Naive thymus-derived CD4-positive, alpha-beta T cell (primary cell): ENCODE measurements at regions not wholly inside any gene's neighbourhood (a gene's known extent, or its start where the extent isn't known, plus 50 kb on each side); places are given as distances from the start of the nearest gene placed in this dataset.

ENCODE experiments used
- ATAC-seq: fragments of 150-1000 bp; cut with Tn5 transposase; 2 replicates; pipeline ENCODE4 v1.10.0; 2021; ENCODE audit warnings: mild to moderate bottlenecking, moderate library complexity
- CTCF ChIA-PET: fragments of 350-600 bp; sonication (Branson Sonifier 250); formaldehyde crosslinking; loops from one replicate; lab custom pipeline; 2021; ENCODE audit warnings: antibody characterized with exemption; lab: Charles Lee
- POLR2A ChIA-PET: fragments of 350-600 bp; sonication (Branson Sonifier 250); formaldehyde crosslinking; loops from one replicate; lab custom pipeline; 2021; ENCODE audit warnings: antibody characterized with exemption, inconsistent platforms; lab: Charles Lee
- DNase-seq, 9 donors: peaks; one replicate each; pipeline versions ENCODE4 v3.0.0 to v3.0.0-alpha.2; 2020 to 2022; ENCODE audit warnings: mixed read lengths in 1 of 9
- H3K27ac ChIP-seq: one replicate; pipeline ENCODE4 v1.7.0; 2013; ENCODE audit warnings: mild to moderate bottlenecking, low read depth, low read length, moderate library complexity
- H3K27me3 ChIP-seq, 2 donors: one replicate each; pipeline ENCODE4 v1.7.0; 2013; ENCODE audit warnings: low read length in 2 of 2, mild to moderate bottlenecking in 2 of 2, moderate library complexity in 2 of 2; ENCODE audit not compliant: control insufficient read depth in 2 of 2, insufficient read depth in 2 of 2
- H3K36me3 ChIP-seq, 3 experiments: 1 replicate in 2 of 3; 2 replicates in 1 of 3; pipeline ENCODE4 v1.7.0; 2013; ENCODE audit warnings: low read length in 3 of 3, mild to moderate bottlenecking in 3 of 3, moderate library complexity in 1 of 3; ENCODE audit not compliant: insufficient read depth in 3 of 3, control insufficient read depth in 2 of 3
- H3K4me1 ChIP-seq, 2 donors: one replicate each; pipeline ENCODE4 v1.7.0; 2013; ENCODE audit warnings: low read length in 2 of 2, mild to moderate bottlenecking in 2 of 2, moderate library complexity in 1 of 2; ENCODE audit not compliant: control insufficient read depth in 2 of 2, insufficient read depth in 2 of 2
- H3K4me3 ChIP-seq: 2 replicates; pipeline ENCODE4 v1.7.0; 2013; ENCODE audit warnings: mild to moderate bottlenecking, low read length
- H3K9me3 ChIP-seq, 3 experiments: 1 replicate in 2 of 3; 2 replicates in 1 of 3; pipeline ENCODE4 v1.7.0; 2013; ENCODE audit warnings: low read length in 3 of 3; ENCODE audit not compliant: control insufficient read depth in 2 of 3
- H3K27ac Mint-ChIP-seq, 9 donors: one replicate each; pipeline ENCODE4 v1.8.0; 2020 to 2022; ENCODE audit warnings: mixed read lengths in 9 of 9, mild to moderate bottlenecking in 8 of 9, moderate library complexity in 5 of 9, inconsistent platforms in 2 of 9
- H3K27me3 Mint-ChIP-seq, 5 donors: one replicate each; pipeline ENCODE4 v1.8.0; 2021 to 2022; ENCODE audit warnings: mixed read lengths in 5 of 5, mild to moderate bottlenecking in 1 of 5
- H3K36me3 Mint-ChIP-seq, 5 donors: one replicate each; pipeline ENCODE4 v1.8.0; 2020 to 2022; ENCODE audit warnings: mixed read lengths in 5 of 5, mild to moderate bottlenecking in 3 of 5, inconsistent platforms in 1 of 5
- H3K4me1 Mint-ChIP-seq, 7 donors: one replicate each; pipeline ENCODE4 v1.8.0; 2020 to 2022; ENCODE audit warnings: mixed read lengths in 7 of 7, mild to moderate bottlenecking in 3 of 7, inconsistent platforms in 1 of 7
- H3K4me3 Mint-ChIP-seq, 10 donors: one replicate each; pipeline ENCODE4 v1.8.0; 2020 to 2022; ENCODE audit warnings: mild to moderate bottlenecking in 10 of 10, mixed read lengths in 10 of 10, moderate library complexity in 6 of 10, inconsistent platforms in 2 of 10
- H3K9me3 Mint-ChIP-seq, 11 donors: one replicate each; pipeline ENCODE4 v1.8.0; 2020 to 2022; ENCODE audit warnings: mixed read lengths in 11 of 11, mild to moderate bottlenecking in 4 of 11, inconsistent platforms in 1 of 11, moderate library complexity in 1 of 11
- intact Hi-C, 2 donors: fragments of 100-400 bp; cut with micrococcal nuclease; formaldehyde crosslinking; loops; one replicate each; pipeline ENCODE4 v1.15.1; 2023

DNA sequence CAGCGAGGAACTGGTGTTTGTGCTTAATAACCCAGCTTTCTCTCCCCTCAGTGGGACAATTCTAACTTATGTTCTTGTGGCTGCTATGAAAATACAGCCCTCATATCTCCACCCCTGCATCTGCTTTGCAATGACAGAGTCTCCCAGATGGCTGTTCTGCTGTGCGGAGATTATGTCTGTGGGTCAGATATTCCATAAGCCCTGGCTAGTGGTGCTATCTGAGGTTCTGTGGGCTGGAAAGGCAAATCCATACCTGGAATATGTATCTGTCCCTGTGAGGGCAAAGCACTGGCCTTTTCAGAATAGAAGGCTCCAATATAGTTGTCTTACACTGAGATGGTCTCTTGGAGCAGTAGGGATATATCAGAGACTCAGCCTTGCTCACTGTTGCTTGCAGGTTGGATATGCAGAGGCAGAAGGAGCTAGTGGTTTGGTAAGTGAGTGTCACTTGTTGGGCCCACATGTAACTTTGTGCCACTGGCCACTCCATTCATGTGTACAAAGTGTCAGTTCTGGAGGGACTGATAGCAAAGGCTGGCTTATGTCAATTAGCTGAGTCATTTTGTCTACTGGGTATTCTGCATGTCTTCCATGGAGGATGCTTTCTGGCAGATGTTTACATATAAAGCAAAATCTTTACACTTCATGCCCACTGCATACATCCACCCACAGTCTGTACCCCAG, 246.6 kb downstream of the FAM76B start:
- no peak overlapping the region for H3K4me3 Mint-ChIP-seq
- H3K27me3 ChIP-seq, result no peaks in the 10 kb centered on the region

DNA sequence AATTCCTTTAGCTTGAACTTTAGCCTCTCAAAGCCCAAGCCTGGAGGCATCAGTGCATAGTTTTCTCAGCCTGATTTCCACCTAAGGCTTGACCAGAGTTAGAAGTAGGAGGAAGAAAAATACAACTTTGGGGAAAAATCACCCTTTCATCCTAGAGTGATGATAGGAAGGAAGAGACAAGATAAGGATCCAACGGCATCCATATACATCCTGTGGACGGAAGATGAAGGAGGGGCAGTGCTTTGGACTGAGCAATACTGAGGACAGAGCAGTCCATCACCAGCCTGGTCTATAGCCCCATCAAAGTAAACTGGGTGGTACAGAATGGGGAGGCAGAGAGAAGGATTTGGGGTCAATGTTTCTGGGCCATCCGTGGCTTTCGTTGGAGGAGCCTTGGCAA, 247.9 kb downstream of the FAM76B start:
- ChIA-PET CTCF (no interaction called here), POLR2A (no interaction called here)
- peaks cover 0 to 5% of the 10 kb centered on the region in 2 donors for H3K4me1 ChIP-seq
- intact Hi-C loops, result no loop called here
- no peaks in the 10 kb centered on the region for H3K36me3 ChIP-seq
- no peak overlapping the region for H3K4me3 Mint-ChIP-seq
- ATAC-seq (no peak), DNase-seq (no peak)
- H3K9me3 ChIP-seq, result no peaks in the 10 kb centered on the region
- H3K9me3 Mint-ChIP-seq, result peaks cover 0 to 12% (median 0%) of the 10 kb centered on the region in 11 donors
- peak overlapping the region in 1 of 9 donors; percentile 31 for H3K27ac Mint-ChIP-seq
- no peak overlapping the region for H3K27ac ChIP-seq
- H3K4me3 ChIP-seq, result no peak overlapping the region
- peaks cover 5 to 18% (median 13%) of the 10 kb centered on the region in 7 donors for H3K4me1 Mint-ChIP-seq
- no peaks in the 10 kb centered on the region for H3K27me3 ChIP-seq
- no peaks in the 10 kb centered on the region for H3K27me3 Mint-ChIP-seq
- peaks cover 0 to 7% (median 0%) of the 10 kb centered on the region in 5 donors for H3K36me3 Mint-ChIP-seq

More for the DNA sequence above, 246.6 kb downstream of the FAM76B start:
- no peaks in the 10 kb centered on the region for H3K9me3 ChIP-seq
- Mint-ChIP-seq H3K36me3 (peaks cover 0 to 10% (median 0%) of the 10 kb centered on the region in 5 donors), H3K27ac (no peak overlapping the region), H3K9me3 (peaks cover 0 to 12% (median 0%) of the 10 kb centered on the region in 11 donors), H3K27me3 (no peaks in the 10 kb centered on the region), H3K4me1 (peaks cover 11 to 30% (median 26%) of the 10 kb centered on the region in 7 donors)
- intact Hi-C loops, result no loop called here
- ATAC-seq (no peak), DNase-seq (no peak)
- ChIA-PET CTCF (interaction anchor here (1.0 kb wide), 1 partner anchor 162 kb away, joined by 3 read pairs; no protein-coding TSS in a partner anchor), POLR2A (no interaction called here)
- no peaks in the 10 kb centered on the region for H3K36me3 ChIP-seq
- peaks cover 0 to 17% of the 10 kb centered on the region in 2 donors for H3K4me1 ChIP-seq
- no peak overlapping the region for H3K27ac ChIP-seq
- no peak overlapping the region for H3K4me3 ChIP-seq

DNA sequence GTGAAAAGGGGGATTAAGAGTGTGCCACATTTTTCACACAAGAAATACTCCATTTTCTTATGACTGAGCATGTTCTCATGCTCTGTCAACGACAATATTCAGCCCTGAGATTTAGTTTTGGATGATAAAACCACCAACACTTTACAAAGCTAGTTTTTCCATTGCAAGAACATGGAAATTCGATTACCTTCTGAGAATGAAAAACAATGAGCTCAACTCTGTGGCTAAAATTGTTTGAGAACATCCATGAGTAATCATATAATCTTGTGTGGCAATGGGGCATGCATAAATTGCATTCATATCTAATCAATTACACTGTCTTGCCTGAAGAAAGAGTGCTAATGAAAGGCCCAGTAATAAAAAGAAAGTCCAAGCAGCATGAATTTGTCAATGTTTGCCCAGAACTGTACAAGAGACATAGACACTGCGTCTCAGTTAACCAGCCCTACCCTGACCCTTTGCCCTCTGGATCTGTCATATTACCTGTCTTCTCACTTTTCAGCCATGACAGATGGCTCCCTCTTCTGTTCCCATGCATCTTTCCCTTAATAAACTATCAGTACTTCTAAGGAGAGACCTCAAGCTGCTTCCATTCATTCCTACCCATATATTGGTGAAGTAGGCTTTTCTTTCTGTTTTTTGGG, 253.4 kb downstream of the FAM76B start:
- Mint-ChIP-seq H3K4me1 (peaks cover 0 to 13% (median 0%) of the 10 kb centered on the region in 7 donors), H3K4me3 (no peak overlapping the region), H3K27ac (peak overlapping the region in 1 of 9 donors; percentile 71), H3K36me3 (peaks cover 12 to 22% (median 13%) of the 10 kb centered on the region in 5 donors), H3K9me3 (peaks cover 10 to 25% (median 14%) of the 10 kb centered on the region in 11 donors), H3K27me3 (no peaks in the 10 kb centered on the region)
- DNase-seq (no peak), ATAC-seq (no peak)
- H3K4me1 ChIP-seq, result no peaks in the 10 kb centered on the region
- H3K27me3 ChIP-seq, result no peaks in the 10 kb centered on the region
- H3K4me3 ChIP-seq, result no peak overlapping the region
- CTCF ChIA-PET, result interaction anchor here (0.6 to 1.5 kb wide), 2 partner anchors 59 to 169 kb away, joined by 3 read pairs; no protein-coding TSS in a partner anchor
- POLR2A ChIA-PET, result interaction anchor here (0.6 kb wide), 1 partner anchor 184 kb away, joined by 3 read pairs; no protein-coding TSS in a partner anchor
- intact Hi-C loops, result no loop called here
- H3K36me3 ChIP-seq, result no peaks in the 10 kb centered on the region
- H3K9me3 ChIP-seq, result no peaks in the 10 kb centered on the region
- no peak overlapping the region for H3K27ac ChIP-seq

DNA sequence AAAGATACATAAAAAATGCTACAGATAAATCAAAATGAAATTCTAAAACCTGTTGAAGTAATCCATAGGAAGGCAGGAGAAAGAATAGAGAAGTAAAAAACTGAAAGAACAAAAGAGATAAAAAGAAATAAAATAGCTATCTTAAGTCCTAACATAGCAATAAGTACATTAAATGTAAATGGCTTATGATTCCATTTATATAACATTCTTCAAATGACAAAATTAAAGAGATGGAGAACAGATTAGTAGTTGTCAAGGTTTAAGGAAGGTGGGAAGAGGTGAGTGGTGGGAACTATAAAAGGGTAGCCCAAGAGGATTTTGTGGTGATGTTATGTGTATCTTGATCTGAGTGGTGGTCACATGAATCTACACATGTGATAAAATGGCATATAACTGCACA, 254.8 kb downstream of the FAM76B start:
- CTCF ChIA-PET, result no interaction called here
- Histone ChIP-seq H3K36me3 (no peaks in the 10 kb centered on the region), H3K9me3 (no peaks in the 10 kb centered on the region), H3K4me3 (no peak overlapping the region), H3K27me3 (no peaks in the 10 kb centered on the region), H3K27ac (no peak overlapping the region), H3K4me1 (no peaks in the 10 kb centered on the region)
- Mint-ChIP-seq H3K4me1 (peaks cover 0 to 13% (median 0%) of the 10 kb centered on the region in 7 donors), H3K4me3 (no peak overlapping the region), H3K9me3 (peaks cover 9 to 30% (median 14%) of the 10 kb centered on the region in 11 donors), H3K27me3 (no peaks in the 10 kb centered on the region), H3K36me3 (peaks cover 12 to 25% (median 16%) of the 10 kb centered on the region in 5 donors), H3K27ac (no peak overlapping the region)
- POLR2A ChIA-PET, result no interaction called here
- ATAC-seq, result no peak
- intact Hi-C loops, result no loop called here
- no peak for DNase-seq

DNA sequence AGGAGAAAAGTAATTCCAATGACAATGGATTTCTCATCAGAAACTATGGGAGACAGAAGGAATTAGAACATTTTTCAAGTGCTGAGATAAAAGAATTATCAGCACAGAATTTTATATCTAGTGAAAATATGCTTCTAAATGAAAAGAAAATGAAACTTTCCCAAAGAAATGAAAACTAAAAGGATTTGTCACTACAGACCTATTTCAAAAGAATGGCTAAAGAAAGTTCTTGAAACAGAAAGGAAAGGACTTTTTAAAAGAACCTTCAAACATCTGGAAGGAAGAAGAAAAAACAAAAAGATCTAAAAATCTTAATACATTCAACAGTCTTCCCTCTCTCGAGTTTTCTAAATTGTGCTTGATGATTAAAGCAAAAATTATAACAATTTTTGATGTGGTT, 255.4 kb downstream of the FAM76B start:
- Histone ChIP-seq H3K4me3 (no peak overlapping the region), H3K27me3 (no peaks in the 10 kb centered on the region), H3K4me1 (no peaks in the 10 kb centered on the region), H3K27ac (no peak overlapping the region), H3K36me3 (no peaks in the 10 kb centered on the region), H3K9me3 (no peaks in the 10 kb centered on the region)
- H3K27me3 Mint-ChIP-seq, result no peaks in the 10 kb centered on the region
- H3K9me3 Mint-ChIP-seq, result peaks cover 9 to 30% (median 14%) of the 10 kb centered on the region in 11 donors
- DNase-seq, result no peak
- ATAC-seq, result no peak
- no peak overlapping the region for H3K4me3 Mint-ChIP-seq
- CTCF ChIA-PET, result no interaction called here
- no peak overlapping the region for H3K27ac Mint-ChIP-seq
- peaks cover 12 to 25% (median 16%) of the 10 kb centered on the region in 5 donors for H3K36me3 Mint-ChIP-seq
- H3K4me1 Mint-ChIP-seq, result peaks cover 0 to 13% (median 0%) of the 10 kb centered on the region in 7 donors
- POLR2A ChIA-PET, result no interaction called here
- intact Hi-C loops, result no loop called here

DNA sequence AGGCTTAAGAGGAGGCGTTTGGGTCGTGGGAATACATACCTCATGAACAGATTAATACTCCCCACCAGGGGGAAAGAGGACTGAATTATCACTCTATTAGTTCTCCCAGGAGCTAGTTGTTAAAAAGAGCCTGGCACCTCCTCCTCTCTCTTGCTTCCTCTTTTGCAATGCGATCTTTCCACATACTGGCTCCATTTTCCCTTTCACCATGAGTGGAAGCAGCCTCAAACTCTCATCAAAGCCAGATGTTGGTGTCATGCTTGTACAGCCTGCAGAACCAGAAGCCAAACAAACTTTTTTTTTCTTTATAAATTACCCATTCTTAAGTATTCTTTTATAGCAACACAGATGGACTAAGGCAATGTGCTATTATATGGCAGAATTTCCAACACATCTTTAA, 258.5 kb downstream of the FAM76B start:
- Mint-ChIP-seq H3K36me3 (peaks cover 12 to 21% (median 16%) of the 10 kb centered on the region in 5 donors), H3K27ac (no peak overlapping the region), H3K4me3 (no peak overlapping the region), H3K27me3 (no peaks in the 10 kb centered on the region), H3K9me3 (peaks cover 9 to 30% (median 15%) of the 10 kb centered on the region in 11 donors), H3K4me1 (peaks cover 0 to 13% (median 0%) of the 10 kb centered on the region in 7 donors)
- H3K27me3 ChIP-seq, result no peaks in the 10 kb centered on the region
- H3K27ac ChIP-seq, result no peak overlapping the region
- POLR2A ChIA-PET, result interaction anchor here (0.7 kb wide), 1 partner anchor 19 kb away, joined by 3 read pairs; no protein-coding TSS in a partner anchor
- no peak overlapping the region for H3K4me3 ChIP-seq
- no peaks in the 10 kb centered on the region for H3K4me1 ChIP-seq
- H3K36me3 ChIP-seq, result no peaks in the 10 kb centered on the region
- DNase-seq (no peak), ATAC-seq (no peak)
- no peaks in the 10 kb centered on the region for H3K9me3 ChIP-seq
- CTCF ChIA-PET, result no interaction called here
- intact Hi-C loops, result no loop called here
